GDM1 (cell line): ENCODE measurements at regions not wholly inside any gene's neighbourhood (a gene's known extent, or its start where the extent isn't known, plus 50 kb on each side); places are given as distances from the start of the nearest gene placed in this dataset.
"Not testable (repeated sequence)": the region's sequence is repeated elsewhere in the genome, so short reads cannot be mapped to it uniquely, and the experiment has no call there.

Experiments
- DNase-seq: peaks from one replicate; lab custom pipeline; 2025; lab: John Stamatoyannopoulos, UW

DNA sequence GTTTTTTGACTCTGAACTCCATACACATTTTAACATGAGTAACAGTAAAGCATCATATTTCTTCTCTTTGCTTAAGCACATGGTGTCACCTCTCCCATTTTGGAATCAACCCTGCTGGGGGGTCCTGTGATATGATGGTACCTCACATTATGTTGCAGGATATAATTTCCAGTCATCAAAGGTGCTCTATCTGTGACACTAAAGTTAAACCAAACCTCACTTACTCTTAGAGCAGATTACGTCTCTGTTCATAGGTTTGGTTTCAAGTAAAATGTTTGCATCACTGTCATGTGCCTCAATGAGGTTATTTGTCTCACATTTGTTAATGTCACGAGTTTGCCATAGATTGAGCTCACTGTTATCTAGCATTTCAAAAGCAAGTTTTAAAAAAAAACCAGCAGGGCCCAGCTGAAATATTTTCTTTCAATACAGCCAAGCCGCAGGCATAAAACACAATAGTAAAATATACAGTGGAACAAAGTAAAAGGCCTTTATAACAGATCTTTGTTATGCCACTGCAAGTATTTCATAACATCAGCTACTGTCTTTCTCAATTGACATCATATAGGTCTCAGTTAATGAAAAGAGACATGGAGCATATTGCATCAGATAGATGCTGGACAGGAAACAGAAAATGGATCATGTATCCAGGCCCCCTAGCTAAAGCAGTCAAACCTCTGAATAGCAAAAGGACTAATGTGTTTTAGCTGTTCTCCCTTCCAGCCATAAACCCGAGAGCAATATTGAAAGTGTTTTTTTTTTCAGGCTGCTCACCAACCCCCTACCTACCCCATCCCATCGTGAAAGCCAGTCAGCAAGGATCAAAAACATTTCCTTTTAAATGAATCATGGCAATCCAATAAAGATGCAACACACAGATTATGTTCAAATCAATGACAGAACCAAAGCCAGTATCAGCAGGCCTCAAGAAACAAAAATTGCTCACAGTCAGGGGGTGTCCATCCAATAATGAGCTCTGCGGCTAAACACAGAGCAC lies 182.1 kb upstream of the ITGA1 start:
- no peak for DNase-seq

GRCh38 chr5:52607227-52607824 lies 180.4 kb upstream of the ITGA1 start:
- no peak for DNase-seq

DNA sequence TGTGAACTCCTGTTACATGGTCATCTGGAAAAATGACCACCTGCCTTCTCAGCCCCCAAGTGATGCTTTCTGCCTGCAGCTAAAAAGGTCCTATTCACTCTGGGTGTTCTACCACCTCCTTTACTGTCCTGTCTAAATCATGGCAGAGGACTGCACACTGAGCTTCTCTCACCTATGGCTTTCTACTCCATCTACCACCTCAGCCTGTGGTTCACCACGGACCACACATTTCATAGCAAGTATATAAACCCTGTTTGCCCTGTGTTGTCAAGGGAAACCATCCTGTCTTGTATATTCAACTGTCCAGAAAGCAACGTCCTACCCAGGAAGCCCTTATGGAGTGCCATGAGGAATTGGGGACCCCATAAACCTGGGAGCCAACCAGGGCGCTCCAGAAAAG lies 167.4 kb upstream of the ITGA1 start:
- no peak for DNase-seq

DNA sequence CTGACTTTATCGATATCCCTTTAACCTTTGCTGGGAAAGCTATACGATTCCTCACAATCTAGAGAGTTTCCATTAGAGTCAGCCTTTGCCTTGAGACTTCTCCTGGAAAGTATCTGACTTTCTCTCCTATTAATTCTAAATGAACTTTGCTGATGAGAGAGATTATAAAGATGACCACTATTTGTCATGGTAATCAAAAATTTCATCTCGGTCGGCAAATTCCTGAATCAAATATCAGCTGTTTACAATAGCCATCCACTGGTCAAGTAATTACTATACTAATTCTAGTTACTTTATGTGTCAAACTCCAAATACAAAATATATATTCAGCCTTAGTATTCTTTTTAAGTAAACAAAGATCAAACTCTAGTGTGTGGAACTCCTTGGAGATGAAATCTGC lies 164.4 kb upstream of the ITGA1 start:
- DNase-seq: no peak

DNA sequence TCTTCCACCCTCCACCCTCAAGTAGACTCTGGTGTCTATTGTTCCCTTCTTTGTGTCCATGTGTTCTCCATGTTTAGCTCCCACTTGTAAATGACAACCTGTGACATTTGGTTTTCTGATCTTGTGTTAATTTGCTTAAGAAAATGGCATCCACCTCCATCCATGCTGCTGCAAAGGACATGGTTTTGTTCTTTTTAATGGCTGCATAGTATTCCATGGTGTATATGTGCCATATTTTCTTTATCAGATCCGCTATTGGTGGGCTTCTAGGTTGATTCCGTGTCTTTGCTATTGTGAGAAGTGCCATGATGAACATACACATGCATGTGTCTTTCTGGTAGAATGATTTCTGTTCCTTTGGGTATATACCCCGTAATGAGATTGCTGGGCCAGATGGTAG lies 163.4 kb upstream of the ITGA1 start:
- DNase-seq: no peak

DNA sequence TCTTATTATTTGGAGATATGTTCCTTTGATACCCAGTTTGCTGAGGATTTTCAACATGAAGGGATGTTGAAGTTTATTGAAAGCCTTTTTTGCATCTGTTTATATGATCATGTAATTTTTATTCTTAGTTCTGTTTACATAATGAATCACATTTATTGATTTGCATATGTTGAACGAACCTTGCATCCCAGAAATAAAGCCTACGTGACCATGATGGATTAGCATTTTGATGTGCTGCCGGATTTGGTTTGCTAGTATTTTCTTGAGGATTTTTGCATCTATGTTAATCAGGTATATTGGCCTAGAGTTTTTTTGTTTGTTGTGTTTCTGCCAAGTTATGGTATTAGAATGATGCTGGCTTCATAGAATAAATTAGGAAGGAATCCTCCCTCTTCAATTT lies 161.4 kb upstream of the ITGA1 start:
- DNase-seq: no peak

DNA sequence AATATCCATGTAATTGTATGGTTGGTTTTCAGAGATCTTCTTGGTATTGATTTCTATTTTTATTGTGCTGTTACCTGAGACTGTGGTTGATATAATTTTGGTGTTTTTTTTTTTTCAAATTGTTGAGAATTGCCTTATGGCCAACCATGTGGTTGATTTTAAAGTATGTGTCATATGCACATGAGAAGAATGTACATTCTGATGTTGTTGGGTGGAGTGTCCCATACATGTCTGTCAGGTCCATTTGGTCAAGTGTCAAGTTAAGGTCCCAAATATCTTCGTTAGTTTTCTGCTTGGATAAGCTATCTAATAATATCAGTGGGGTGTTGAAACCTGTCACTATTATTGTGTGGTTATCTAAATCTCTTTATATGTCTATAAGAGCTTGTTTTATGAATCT lies 160.0 kb upstream of the ITGA1 start:
- no peak for DNase-seq

DNA sequence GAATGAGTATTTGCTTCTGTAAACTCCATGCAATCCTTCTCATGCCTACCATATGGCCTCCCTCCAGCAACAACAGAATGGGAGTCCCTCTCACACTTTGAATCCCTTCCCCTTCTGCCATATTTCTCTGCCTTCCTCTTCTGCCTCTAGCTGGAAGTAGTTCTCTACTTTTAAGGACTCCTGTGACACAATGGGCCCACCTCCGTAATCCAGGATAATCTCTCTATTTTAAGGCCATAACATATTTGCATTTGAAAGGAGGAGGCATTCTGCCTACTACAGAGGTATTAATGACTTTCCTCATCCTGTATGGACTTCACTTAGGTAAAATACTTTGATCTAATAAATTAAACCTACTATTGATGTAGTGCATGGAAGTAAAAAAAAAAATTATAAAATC lies 155.4 kb upstream of the ITGA1 start:
- no peak for DNase-seq

DNA sequence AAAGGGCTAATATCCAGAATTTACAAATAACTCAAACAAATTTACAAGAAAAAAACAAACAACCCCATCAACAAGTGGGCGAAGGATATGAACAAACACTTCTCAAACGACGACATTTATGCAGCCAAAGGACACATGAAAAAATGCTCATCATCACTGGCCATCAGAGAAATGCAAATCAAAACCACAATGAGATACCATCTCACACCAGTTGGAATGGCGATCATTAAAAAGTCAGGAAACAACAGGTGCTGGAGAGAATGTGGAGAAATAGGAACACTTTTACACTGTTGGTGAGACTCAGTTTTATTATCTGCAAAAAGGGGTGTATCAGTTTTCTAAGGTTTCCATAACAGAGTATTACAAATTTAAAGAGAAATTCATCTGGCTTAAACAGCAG lies 153.5 kb upstream of the ITGA1 start:
- not testable (repeated sequence) for DNase-seq

DNA sequence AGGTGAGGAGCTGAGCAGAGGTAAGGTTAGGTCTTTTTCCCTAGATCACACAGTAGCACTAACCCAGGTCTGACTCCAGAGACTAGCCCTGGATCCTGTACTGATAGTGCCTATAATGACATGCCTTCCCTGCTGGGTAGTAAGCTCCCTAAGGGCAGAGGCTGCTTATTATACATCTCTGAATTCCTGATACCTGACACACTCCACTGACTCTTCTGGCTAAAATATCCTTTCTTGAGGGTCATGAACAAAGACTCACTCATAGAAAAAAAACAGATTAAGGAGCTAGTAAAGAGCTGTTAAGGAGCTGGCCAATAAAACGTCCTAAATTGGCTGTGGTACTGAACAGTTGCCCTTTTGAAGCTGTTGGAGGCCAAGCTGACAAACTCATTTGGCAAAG lies 149.0 kb upstream of the ITGA1 start:
- no peak for DNase-seq

DNA sequence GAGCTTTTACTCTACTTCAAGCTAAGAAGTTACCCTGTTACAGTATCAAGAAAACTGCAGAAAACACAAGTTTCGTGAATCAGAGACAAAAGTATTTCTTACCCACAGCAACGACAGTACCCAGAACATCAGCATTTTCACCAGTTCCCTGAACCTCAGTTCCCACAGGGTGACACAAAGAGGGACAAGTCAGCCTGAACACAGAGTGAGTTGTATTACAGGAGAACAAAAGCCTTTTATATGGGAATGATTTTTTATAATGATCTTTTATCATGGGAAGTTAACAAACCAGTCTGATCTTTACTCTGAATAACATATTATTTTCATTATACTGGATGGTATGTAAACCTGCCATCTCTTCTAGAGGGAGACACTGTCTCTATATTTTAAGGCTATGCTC lies 139.0 kb upstream of the ITGA1 start:
- no peak for DNase-seq

GRCh38 chr5:52655163-52655562 lies 132.6 kb upstream of the ITGA1 start:
- no peak for DNase-seq

DNA sequence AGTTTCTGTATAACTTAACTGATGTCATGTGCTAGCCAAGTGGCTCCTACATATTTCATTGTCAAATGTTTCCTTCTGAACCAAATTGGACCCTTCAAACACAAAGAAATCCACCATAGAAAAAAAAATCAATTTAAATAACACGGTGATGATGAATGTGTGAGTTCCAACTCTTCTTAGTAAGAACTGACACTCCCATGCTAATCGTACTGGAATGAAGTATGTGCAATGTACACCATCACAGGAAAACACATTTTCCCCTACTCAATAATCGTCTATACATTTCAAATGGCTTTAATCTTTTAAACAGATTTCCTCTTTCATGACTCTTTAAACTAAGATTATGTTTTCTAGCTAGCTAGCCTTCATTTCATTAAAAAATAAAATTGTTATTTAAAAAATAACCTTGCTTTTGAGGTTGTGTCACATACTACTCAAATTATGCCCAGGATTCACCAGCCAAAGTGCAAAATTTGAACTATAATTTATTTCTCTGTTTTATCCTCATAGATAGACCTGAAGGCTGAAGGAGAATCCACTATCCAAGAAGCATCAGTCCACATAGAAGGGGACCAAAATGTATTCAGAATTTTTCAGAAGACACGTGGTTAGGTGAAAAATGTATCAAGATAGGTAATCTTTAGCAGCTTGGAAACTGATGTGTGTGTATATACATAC lies 131.0 kb upstream of the ITGA1 start:
- DNase-seq: no peak

- peak; percentile 2 for DNase-seq
Measured at GRCh38 chr5:52657247-52657645, 130.5 kb upstream of the ITGA1 start.

GRCh38 chr5:52658246-52658645 lies 129.5 kb upstream of the ITGA1 start:
- DNase-seq: no peak

- DNase-seq: no peak
Measured at GRCh38 chr5:52660621-52661020, 127.1 kb upstream of the ITGA1 start.

DNA sequence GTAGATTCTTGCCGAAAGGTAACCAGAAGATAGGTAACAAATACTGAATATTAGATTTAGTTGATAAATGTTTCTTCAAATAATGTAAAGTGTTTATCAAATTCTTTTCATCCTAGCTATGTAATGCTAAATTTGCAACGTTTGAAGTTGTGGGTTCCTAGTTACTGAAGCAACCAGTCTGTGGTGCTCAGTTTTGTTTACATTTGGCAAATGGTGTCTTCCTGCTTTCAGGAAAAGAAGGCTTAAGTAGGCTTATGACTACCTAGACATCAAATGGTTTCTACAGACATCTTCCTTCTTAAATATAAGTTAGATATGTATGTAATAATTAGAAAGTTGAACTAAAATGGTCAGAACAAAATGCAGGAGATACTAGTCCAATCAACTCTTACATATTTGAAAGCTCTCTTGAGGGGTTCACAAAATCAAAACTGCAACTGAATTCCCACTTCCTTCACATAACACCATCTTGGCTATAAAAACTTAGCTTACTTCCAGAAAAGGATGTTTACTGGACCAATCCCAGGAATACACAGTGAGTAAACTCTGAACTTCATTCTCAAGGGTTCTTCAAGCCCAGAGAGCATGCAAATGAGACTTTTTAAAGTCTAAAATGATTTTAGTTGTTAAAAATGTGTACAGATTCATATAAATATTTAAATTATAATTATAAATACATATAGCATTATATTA lies 125.7 kb upstream of the ITGA1 start:
- DNase-seq: no peak

DNA sequence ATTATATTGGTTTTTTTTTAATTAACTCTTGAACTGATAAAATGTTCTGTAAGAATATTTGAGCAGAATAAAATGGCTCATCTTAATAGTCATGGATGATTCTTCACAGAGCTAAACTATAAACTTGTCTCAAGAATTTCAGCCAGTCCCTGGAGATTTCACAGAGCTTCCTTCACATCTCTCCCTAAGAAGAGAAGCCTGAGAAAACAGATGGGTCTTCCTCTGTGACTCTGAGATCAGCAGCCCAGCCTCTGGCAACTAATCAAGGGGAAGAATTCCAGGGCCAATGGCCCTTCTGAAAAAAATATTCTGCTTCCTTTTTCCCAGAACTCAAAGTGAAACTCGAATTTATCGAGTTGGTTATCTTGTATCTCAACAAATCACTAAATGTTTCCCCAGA lies 122.2 kb upstream of the ITGA1 start:
- no peak for DNase-seq

DNA sequence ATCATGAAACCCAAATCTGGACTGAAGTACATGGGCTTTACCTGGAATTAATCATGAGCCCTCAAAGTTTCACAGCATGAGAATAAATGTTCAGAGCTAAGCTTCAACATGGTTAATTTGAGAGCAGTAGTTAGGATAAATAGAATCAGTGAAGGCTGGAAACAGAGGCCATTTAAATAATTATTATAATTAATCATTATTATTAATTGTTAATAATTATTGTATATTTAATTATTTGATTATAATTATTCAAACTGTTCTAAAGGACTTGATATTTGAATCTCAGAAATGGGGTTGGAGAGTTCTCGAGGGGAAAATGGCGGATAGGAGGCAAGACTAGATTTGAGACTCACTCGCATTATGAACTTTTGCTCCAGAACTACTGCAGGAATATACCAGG lies 119.6 kb upstream of the ITGA1 start:
- DNase-seq: no peak

GRCh38 chr5:52668544-52669185 lies 119.1 kb upstream of the ITGA1 start:
- DNase-seq: no peak

- no peak for DNase-seq
Measured at GRCh38 chr5:52672459-52672858, 115.3 kb upstream of the ITGA1 start.

- no peak for DNase-seq
Measured at GRCh38 chr5:52673495-52673894, 114.2 kb upstream of the ITGA1 start.
